ENCODE measurements at regions not wholly inside any gene's neighbourhood (a gene's known extent, or its start where the extent isn't known, plus 50 kb on each side); places are given as distances from the start of the nearest gene placed in this dataset.
"Not testable (repeated sequence)": the region's sequence is repeated elsewhere in the genome, so short reads cannot be mapped to it uniquely, and the experiment has no call there.

DNA sequence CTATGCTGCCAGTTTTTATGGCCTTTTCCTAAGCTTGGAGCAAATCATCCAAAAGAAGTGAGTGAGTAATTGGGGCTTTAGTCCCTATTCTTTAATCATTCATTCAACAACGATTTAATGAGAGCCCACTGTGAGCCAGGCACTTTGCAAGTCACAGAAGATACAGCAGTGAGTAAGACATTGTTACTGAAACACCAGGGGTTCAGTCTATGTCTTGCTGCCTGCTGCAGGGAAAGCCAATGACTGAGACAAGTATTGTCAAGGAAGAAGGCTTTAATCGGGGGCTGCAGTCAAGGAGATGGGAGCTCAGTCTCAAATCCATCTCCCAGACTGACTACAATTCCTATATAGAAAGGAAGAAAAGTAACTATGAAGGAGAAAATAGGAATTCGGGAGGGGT lies 228.3 kb downstream of the FAM181B start:
- H3K9ac ChIP-seq (ENCODE audit: insufficient read depth in 1 of 2, low read length in 2 of 2) = no peak overlapping the region
- WGBS, 2 donors = 49 to 53% methylated on average over 3 of the region's 3 CpGs
- no peak overlapping the region for H3K4me3 ChIP-seq
- TF ChIP-seq, protein P1, sequence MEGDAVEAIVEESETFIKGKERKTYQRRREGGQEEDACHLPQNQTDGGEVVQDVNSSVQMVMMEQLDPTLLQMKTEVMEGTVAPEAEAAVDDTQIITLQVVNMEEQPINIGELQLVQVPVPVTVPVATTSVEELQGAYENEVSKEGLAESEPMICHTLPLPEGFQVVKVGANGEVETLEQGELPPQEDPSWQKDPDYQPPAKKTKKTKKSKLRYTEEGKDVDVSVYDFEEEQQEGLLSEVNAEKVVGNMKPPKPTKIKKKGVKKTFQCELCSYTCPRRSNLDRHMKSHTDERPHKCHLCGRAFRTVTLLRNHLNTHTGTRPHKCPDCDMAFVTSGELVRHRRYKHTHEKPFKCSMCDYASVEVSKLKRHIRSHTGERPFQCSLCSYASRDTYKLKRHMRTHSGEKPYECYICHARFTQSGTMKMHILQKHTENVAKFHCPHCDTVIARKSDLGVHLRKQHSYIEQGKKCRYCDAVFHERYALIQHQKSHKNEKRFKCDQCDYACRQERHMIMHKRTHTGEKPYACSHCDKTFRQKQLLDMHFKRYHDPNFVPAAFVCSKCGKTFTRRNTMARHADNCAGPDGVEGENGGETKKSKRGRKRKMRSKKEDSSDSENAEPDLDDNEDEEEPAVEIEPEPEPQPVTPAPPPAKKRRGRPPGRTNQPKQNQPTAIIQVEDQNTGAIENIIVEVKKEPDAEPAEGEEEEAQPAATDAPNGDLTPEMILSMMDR (IDR thresholded peaks at IDR 0.05; ENCODE audit: control extremely low read depth, extremely low read depth) = no peak
- H3K36me3 ChIP-seq (ENCODE audit: control insufficient read depth in 4 of 4, insufficient read depth in 4 of 4, low read length in 4 of 4) = no peaks in the 10 kb centered on the region
- ATAC-seq (ENCODE audit: insufficient read depth, low FRiP score) (no peak), DNase-seq (no peak)
- no peak overlapping the region for H3K27ac ChIP-seq (ENCODE audit: low read depth in 1 of 2, low read length in 1 of 2)
- H3K9me3 ChIP-seq (ENCODE audit: control insufficient read depth in 4 of 4, insufficient read depth in 3 of 4, low read length in 3 of 4) = no peaks in the 10 kb centered on the region
- no peaks in the 10 kb centered on the region for H3K4me1 ChIP-seq (ENCODE audit: control insufficient read depth in 5 of 5, insufficient read depth in 5 of 5, low read length in 5 of 5)
- H3K27me3 ChIP-seq (ENCODE audit: control insufficient read depth in 3 of 3, insufficient read depth in 3 of 3, low read length in 2 of 3) = no peaks in the 10 kb centered on the region

DNA sequence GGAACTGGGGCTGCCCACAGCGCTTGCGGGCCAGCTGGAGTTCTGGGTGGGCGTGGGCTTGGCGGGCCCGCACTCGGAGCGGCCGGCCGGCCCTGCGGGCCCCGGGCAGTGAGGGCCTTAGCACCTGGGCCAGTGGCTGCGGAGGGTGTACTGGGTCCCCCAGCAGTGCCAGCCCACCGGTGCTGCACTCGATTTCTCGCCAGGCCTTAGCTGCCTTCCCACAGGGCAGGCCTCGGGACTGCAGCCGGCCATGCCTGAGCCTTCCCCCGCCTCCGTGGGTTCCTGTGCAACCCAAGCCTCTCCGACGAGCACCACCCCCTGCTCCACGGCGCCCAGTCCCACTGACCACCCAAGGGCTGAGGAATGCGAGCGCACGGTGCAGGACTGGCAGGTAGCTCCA lies 232.5 kb downstream of the FAM181B start:
- H3K9ac ChIP-seq (ENCODE audit: insufficient read depth in 1 of 2, low read length in 2 of 2); H3K27me3 ChIP-seq (ENCODE audit: control insufficient read depth in 3 of 3, insufficient read depth in 3 of 3, low read length in 2 of 3); H3K4me1 ChIP-seq (ENCODE audit: control insufficient read depth in 5 of 5, insufficient read depth in 5 of 5, low read length in 5 of 5); DNase-seq; H3K27ac ChIP-seq (ENCODE audit: low read depth in 1 of 2, low read length in 1 of 2); H3K9me3 ChIP-seq (ENCODE audit: control insufficient read depth in 4 of 4, insufficient read depth in 3 of 4, low read length in 3 of 4); H3K36me3 ChIP-seq (ENCODE audit: control insufficient read depth in 4 of 4, insufficient read depth in 4 of 4, low read length in 4 of 4); H3K4me3 ChIP-seq; ATAC-seq (ENCODE audit: insufficient read depth, low FRiP score): not testable (repeated sequence)
- WGBS, 2 donors = 97% methylated on average over 15 to 26 of the region's 26 CpGs

DNA sequence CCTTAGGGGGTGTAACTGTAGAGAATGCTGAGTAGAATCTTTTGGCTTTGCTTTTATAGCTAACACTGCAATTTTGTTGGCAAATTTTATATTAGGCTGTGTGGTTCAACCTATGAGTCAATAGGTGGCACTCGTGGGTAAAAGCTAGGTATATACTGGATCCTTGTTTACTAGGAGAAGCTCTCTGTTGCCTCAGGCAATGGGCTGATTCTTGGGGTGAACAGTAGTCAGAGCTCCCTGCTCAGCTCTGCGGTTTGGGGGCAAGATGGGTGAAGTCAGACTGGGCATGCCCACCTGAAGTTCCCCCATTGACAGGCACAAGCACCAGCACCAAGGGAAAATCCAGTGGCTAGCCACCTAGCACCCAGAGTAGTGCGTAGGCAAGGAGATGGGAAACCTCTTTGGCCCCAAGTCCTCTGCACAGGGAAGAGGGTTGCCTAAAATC lies 238.7 kb downstream of the FAM181B start:
- Histone ChIP-seq H3K4me3 (no peak overlapping the region), H3K4me1 (ENCODE audit: control insufficient read depth in 5 of 5, insufficient read depth in 5 of 5, low read length in 5 of 5) (no peaks in the 10 kb centered on the region), H3K9ac (ENCODE audit: insufficient read depth in 1 of 2, low read length in 2 of 2) (no peak overlapping the region), H3K9me3 (ENCODE audit: control insufficient read depth in 4 of 4, insufficient read depth in 3 of 4, low read length in 3 of 4) (peaks cover 0 to 6% (median 0%) of the 10 kb centered on the region in 4 donors), H3K27ac (ENCODE audit: low read depth in 1 of 2, low read length in 1 of 2) (no peak overlapping the region), H3K27me3 (ENCODE audit: control insufficient read depth in 3 of 3, insufficient read depth in 3 of 3, low read length in 2 of 3) (no peaks in the 10 kb centered on the region), H3K36me3 (ENCODE audit: control insufficient read depth in 4 of 4, insufficient read depth in 4 of 4, low read length in 4 of 4) (no peaks in the 10 kb centered on the region)
- ATAC-seq (ENCODE audit: insufficient read depth, low FRiP score) (peak; percentile 41), DNase-seq (peak in 2 of 3 donors; percentile 4 to 25)
- TF ChIP-seq, protein P1 (IDR thresholded peaks at IDR 0.05; ENCODE audit: control extremely low read depth, extremely low read depth) = no peak
- WGBS, 2 donors = 46 to 51% methylated on average over 3 of the region's 3 CpGs

DNA sequence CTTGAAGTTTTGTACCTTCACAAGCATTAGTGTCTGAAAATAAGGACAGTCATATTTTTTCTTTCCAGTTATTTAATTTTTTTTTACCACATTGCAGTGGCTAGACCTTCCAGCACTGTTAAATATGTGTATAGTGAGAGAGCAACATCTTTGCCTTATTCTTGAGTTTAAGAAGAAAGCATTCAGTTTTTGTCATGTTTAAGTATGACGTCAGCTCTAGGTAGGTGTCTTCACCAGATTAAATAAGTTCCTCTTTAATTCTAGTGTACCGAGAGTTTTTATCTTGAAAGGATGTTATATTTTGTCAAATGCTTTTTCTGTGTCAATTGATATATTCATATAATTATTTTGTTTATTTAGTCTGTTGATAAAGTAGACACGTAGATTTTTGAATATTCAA lies 258.8 kb downstream of the FAM181B start:
- Histone ChIP-seq H3K36me3 (ENCODE audit: control insufficient read depth in 4 of 4, insufficient read depth in 4 of 4, low read length in 4 of 4) (no peaks in the 10 kb centered on the region), H3K27me3 (ENCODE audit: control insufficient read depth in 3 of 3, insufficient read depth in 3 of 3, low read length in 2 of 3) (no peaks in the 10 kb centered on the region), H3K27ac (ENCODE audit: low read depth in 1 of 2, low read length in 1 of 2) (no peak overlapping the region), H3K9ac (ENCODE audit: insufficient read depth in 1 of 2, low read length in 2 of 2) (no peak overlapping the region), H3K4me1 (ENCODE audit: control insufficient read depth in 5 of 5, insufficient read depth in 5 of 5, low read length in 5 of 5) (no peaks in the 10 kb centered on the region), H3K9me3 (ENCODE audit: control insufficient read depth in 4 of 4, insufficient read depth in 3 of 4, low read length in 3 of 4) (peaks cover 0 to 3% (median 0%) of the 10 kb centered on the region in 4 donors), H3K4me3 (no peak overlapping the region)
- DNase-seq (no peak), ATAC-seq (ENCODE audit: insufficient read depth, low FRiP score) (no peak)
- 65 to 68% methylated on average over 3 of the region's 3 CpGs for WGBS, 2 donors
- TF ChIP-seq, protein P1 (IDR thresholded peaks at IDR 0.05; ENCODE audit: control extremely low read depth, extremely low read depth) = no peak

Data from lung (tissue), 11 donors.